ENCODE measurements at regions not wholly inside any gene's neighbourhood (a gene's known extent, or its start where the extent isn't known, plus 50 kb on each side); places are given as distances from the start of the nearest gene placed in this dataset.

GRCh38 chr11:109956124-109956793 lies 136.9 kb upstream of the ZC3H12C start:
- no peaks in the 10 kb centered on the region for H3K9me3 ChIP-seq (ENCODE audit: control insufficient read depth, insufficient read depth, low read depth, low read length)
- ChIA-PET CTCF (no interaction called here), POLR2A (no interaction called here)
- TF ChIP-seq TCF7L2 (IDR thresholded peaks at IDR 0.05; ENCODE audit: low read depth, low read length) (no peak), REST (IDR thresholded peaks at IDR 0.05; ENCODE audit: insufficient read depth in 1 of 2, low read depth in 2 of 2, low read length in 1 of 2) (no peak), SIN3A (IDR thresholded peaks at IDR 0.05; ENCODE audit: borderline replicate concordance, insufficient read depth, low read depth, low read length) (no peak), CTCF (IDR thresholded peaks at IDR 0.05) (no peak), POLR2AphosphoS5 (IDR thresholded peaks at IDR 0.05; ENCODE audit: low read depth, low read length) (no peak)
- H3K4me3 ChIP-seq (ENCODE audit: low read depth in 2 of 2, low read length in 2 of 2): no peak overlapping the region
- ATAC-seq (no peak), DNase-seq (ENCODE audit: low read depth, low spot score) (no peak)
- in situ Hi-C loops (cut with HindIII; ENCODE audit: low pct_unique_long_range_greater_than_20kb, low sequenced_read_pairs) (no loop called here), intact Hi-C loops (cut with micrococcal nuclease; ENCODE audit: unreplicated experiment) (no loop called here)
- no TSS peak for BruUV-seq (replicated peaks)
- H3K27me3 ChIP-seq (ENCODE audit: control insufficient read depth, insufficient read depth, low read length): peaks cover 3% of the 10 kb centered on the region; the same call in 1 of the 2 replicates
- no peaks in the 10 kb centered on the region for H3K36me3 ChIP-seq (ENCODE audit: control insufficient read depth, insufficient read depth, low read length)
- no peaks in the 10 kb centered on the region for H3K4me1 ChIP-seq (ENCODE audit: control insufficient read depth, insufficient read depth, low read length)
- H3K27ac ChIP-seq (ENCODE audit: low read length): no peak overlapping the region

GRCh38 chr11:109957000-109957399 lies 136.2 kb upstream of the ZC3H12C start:
- Histone ChIP-seq H3K4me3 (ENCODE audit: low read depth in 2 of 2, low read length in 2 of 2) (no peak overlapping the region), H3K27me3 (ENCODE audit: control insufficient read depth, insufficient read depth, low read length) (peaks cover 3% of the 10 kb centered on the region; the same call in 1 of the 2 replicates), H3K9me3 (ENCODE audit: control insufficient read depth, insufficient read depth, low read depth, low read length) (no peaks in the 10 kb centered on the region), H3K36me3 (ENCODE audit: control insufficient read depth, insufficient read depth, low read length) (no peaks in the 10 kb centered on the region), H3K4me1 (ENCODE audit: control insufficient read depth, insufficient read depth, low read length) (no peaks in the 10 kb centered on the region), H3K27ac (ENCODE audit: low read length) (no peak overlapping the region)
- DNase-seq (ENCODE audit: low read depth, low spot score) (no peak), ATAC-seq (no peak)
- no peak for TF ChIP-seq CTCF (IDR thresholded peaks at IDR 0.05)
- no peak for TF ChIP-seq TCF7L2 (IDR thresholded peaks at IDR 0.05; ENCODE audit: low read depth, low read length)
- no peak for TF ChIP-seq POLR2AphosphoS5 (IDR thresholded peaks at IDR 0.05; ENCODE audit: low read depth, low read length)
- no peak for TF ChIP-seq SIN3A (IDR thresholded peaks at IDR 0.05; ENCODE audit: borderline replicate concordance, insufficient read depth, low read depth, low read length)
- no peak for TF ChIP-seq REST (IDR thresholded peaks at IDR 0.05; ENCODE audit: insufficient read depth in 1 of 2, low read depth in 2 of 2, low read length in 1 of 2)
- ChIA-PET CTCF (no interaction called here), POLR2A (no interaction called here)
- in situ Hi-C loops (cut with HindIII; ENCODE audit: low pct_unique_long_range_greater_than_20kb, low sequenced_read_pairs) (no loop called here), intact Hi-C loops (cut with micrococcal nuclease; ENCODE audit: unreplicated experiment) (no loop called here)
- BruUV-seq (replicated peaks): no TSS peak

Data from Panc1 (cell line).